Colonic mucosa (tissue), 4 donors: ENCODE measurements at regions not wholly inside any gene's neighbourhood (a gene's known extent, or its start where the extent isn't known, plus 50 kb on each side); places are given as distances from the start of the nearest gene placed in this dataset.

Experiments
- DNase-seq: peaks from one replicate; pipeline ENCODE4 v3.0.0-alpha.2; 2020
- H3K27ac ChIP-seq: fragments of 200-600 bp; one replicate; pipeline ENCODE4 v1.8.0; 2021
- H3K27me3 ChIP-seq: fragments of 200-600 bp; one replicate; pipeline ENCODE4 v1.8.0; 2021
- H3K36me3 ChIP-seq: fragments of 200-600 bp; one replicate; pipeline ENCODE4 v1.8.0; 2021
- H3K4me1 ChIP-seq: fragments of 200-600 bp; one replicate; pipeline ENCODE4 v1.8.0; 2021; ENCODE audit warnings: mild to moderate bottlenecking
- H3K4me3 ChIP-seq: fragments of 200-600 bp; one replicate; pipeline ENCODE4 v1.8.0; 2021
- H3K9ac ChIP-seq, 2 donors: one replicate each; pipeline ENCODE4 v1.7.0; 2013; ENCODE audit warnings: control low read depth in 2 of 2, low read depth in 2 of 2, low read length in 2 of 2
- H3K9me3 ChIP-seq: fragments of 200-600 bp; one replicate; pipeline ENCODE4 v1.8.0; 2021
- CTCF ChIP-seq: fragments of 200-600 bp; IDR thresholded peaks from one replicate; pipeline ENCODE4 v1.8.0; 2022; ENCODE audit warnings: antibody characterized with exemption, mild to moderate bottlenecking
- intact Hi-C: fragments of 100-400 bp; cut with DNase I; formaldehyde crosslinking; loops from one replicate; pipeline ENCODE4 v1.14.1; 2022
- donor health status: healthy.
- donor health status: DM: no; HTN: no; CAD: no.
- donor health status: DM: no; HTN: no; CAD: no.

- intact Hi-C loops: no loop called here
- no peak for DNase-seq
- TF ChIP-seq CTCF: no peak
- H3K27ac ChIP-seq: no peak overlapping the region
- H3K4me3 ChIP-seq: no peak overlapping the region
- H3K27me3 ChIP-seq: no peaks in the 10 kb centered on the region
- no peak overlapping the region for H3K9ac ChIP-seq
- H3K4me1 ChIP-seq: no peaks in the 10 kb centered on the region
- H3K9me3 ChIP-seq: no peaks in the 10 kb centered on the region
- H3K36me3 ChIP-seq: no peaks in the 10 kb centered on the region
These were observed 962.1 kb downstream of the JRKL start for GRCh38 chr11:97351939-97352338.

- Histone ChIP-seq H3K9me3 (no peaks in the 10 kb centered on the region), H3K36me3 (no peaks in the 10 kb centered on the region), H3K4me1 (no peaks in the 10 kb centered on the region), H3K27ac (no peak overlapping the region), H3K4me3 (no peak overlapping the region), H3K27me3 (no peaks in the 10 kb centered on the region), H3K9ac (no peak overlapping the region)
- no peak for TF ChIP-seq CTCF
- no peak for DNase-seq
- intact Hi-C loops: no loop called here
These were observed 964.2 kb downstream of the JRKL start for GRCh38 chr11:97354026-97354425.

- Histone ChIP-seq H3K4me3 (no peak overlapping the region), H3K27me3 (no peaks in the 10 kb centered on the region), H3K9ac (no peak overlapping the region), H3K9me3 (no peaks in the 10 kb centered on the region), H3K36me3 (no peaks in the 10 kb centered on the region), H3K4me1 (no peaks in the 10 kb centered on the region), H3K27ac (no peak overlapping the region)
- no peak for DNase-seq
- intact Hi-C loops: no loop called here
- no peak for TF ChIP-seq CTCF
These were observed 964.8 kb downstream of the JRKL start for GRCh38 chr11:97354576-97354975.

- Histone ChIP-seq H3K27ac (no peak overlapping the region), H3K9ac (no peak overlapping the region), H3K27me3 (no peaks in the 10 kb centered on the region), H3K36me3 (no peaks in the 10 kb centered on the region), H3K4me3 (no peak overlapping the region), H3K4me1 (no peaks in the 10 kb centered on the region), H3K9me3 (no peaks in the 10 kb centered on the region)
- intact Hi-C loops: no loop called here
- no peak for TF ChIP-seq CTCF
- DNase-seq: no peak
These were observed 965.4 kb downstream of the JRKL start for GRCh38 chr11:97355230-97355629.

GRCh38 chr11:97356144-97356543 lies 966.3 kb downstream of the JRKL start:
- no peaks in the 10 kb centered on the region for H3K36me3 ChIP-seq

More at GRCh38 chr11:97356144-97356543, 966.3 kb downstream of the JRKL start:
- DNase-seq: no peak
- Histone ChIP-seq H3K27ac (no peak overlapping the region), H3K27me3 (no peaks in the 10 kb centered on the region), H3K4me3 (no peak overlapping the region), H3K9ac (no peak overlapping the region), H3K9me3 (no peaks in the 10 kb centered on the region), H3K4me1 (no peaks in the 10 kb centered on the region)
- TF ChIP-seq CTCF: no peak
- intact Hi-C loops: no loop called here
